ENCODE measurements at regions not wholly inside any gene's neighbourhood (a gene's known extent, or its start where the extent isn't known, plus 50 kb on each side); places are given as distances from the start of the nearest gene placed in this dataset.
"Not testable (repeated sequence)": the region's sequence is repeated elsewhere in the genome, so short reads cannot be mapped to it uniquely, and the experiment has no call there.

- not testable (repeated sequence) for DNase-seq
These were observed 307.8 kb upstream of the NBPF12 start for GRCh38 chr1:146630302-146630701.

GRCh38 chr1:146618582-146618981, 319.5 kb upstream of the NBPF12 start:
- DNase-seq, result not testable (repeated sequence)

- not testable (repeated sequence) for DNase-seq
These were observed 333.4 kb upstream of the NBPF12 start for GRCh38 chr1:146604681-146605080.

GRCh38 chr1:146600720-146601307, 337.3 kb upstream of the NBPF12 start:
- DNase-seq, result not testable (repeated sequence)

- DNase-seq, result not testable (repeated sequence)
These were observed 338.2 kb upstream of the NBPF12 start for GRCh38 chr1:146599906-146600305.

GRCh38 chr1:146581229-146581628, 352.4 kb upstream of the NOTCH2NLA start:
- not testable (repeated sequence) for DNase-seq

- DNase-seq, result not testable (repeated sequence)
These were observed 338.7 kb upstream of the NOTCH2NLA start for GRCh38 chr1:146567541-146567940.

- not testable (repeated sequence) for DNase-seq
These were observed 329.2 kb upstream of the NOTCH2NLA start for GRCh38 chr1:146558032-146558431.

GRCh38 chr1:146556405-146556804, 327.6 kb upstream of the NOTCH2NLA start:
- not testable (repeated sequence) for DNase-seq

GRCh38 chr1:146552414-146552813, 323.6 kb upstream of the NOTCH2NLA start:
- not testable (repeated sequence) for DNase-seq

GRCh38 chr1:146548684-146549083, 319.9 kb upstream of the NOTCH2NLA start:
- DNase-seq, result not testable (repeated sequence)

- not testable (repeated sequence) for DNase-seq
These were observed 317.4 kb upstream of the NOTCH2NLA start for GRCh38 chr1:146546189-146546588.

GRCh38 chr1:146537775-146538373, 309.1 kb upstream of the NOTCH2NLA start:
- DNase-seq, result not testable (repeated sequence)

GRCh38 chr1:146536028-146536427, 307.2 kb upstream of the NOTCH2NLA start:
- not testable (repeated sequence) for DNase-seq

- DNase-seq, result not testable (repeated sequence)
These were observed 306.8 kb upstream of the NOTCH2NLA start for GRCh38 chr1:146535575-146535974.

GRCh38 chr1:146530958-146531357, 302.1 kb upstream of the NOTCH2NLA start:
- DNase-seq, result not testable (repeated sequence)

- not testable (repeated sequence) for DNase-seq
These were observed 294.0 kb upstream of the NOTCH2NLA start for GRCh38 chr1:146522812-146523211.

- DNase-seq, result not testable (repeated sequence)
These were observed 293.5 kb upstream of the NOTCH2NLA start for GRCh38 chr1:146522345-146522744.

GRCh38 chr1:146521804-146522203, 293.0 kb upstream of the NOTCH2NLA start:
- DNase-seq, result not testable (repeated sequence)

- DNase-seq, result not testable (repeated sequence)
These were observed 284.9 kb upstream of the NOTCH2NLA start for GRCh38 chr1:146513754-146514153.

GRCh38 chr1:146511047-146511777, 282.4 kb upstream of the NOTCH2NLA start:
- DNase-seq, result not testable (repeated sequence)

GRCh38 chr1:146510248-146510983, 281.6 kb upstream of the NOTCH2NLA start:
- DNase-seq, result not testable (repeated sequence)

- DNase-seq, result not testable (repeated sequence)
These were observed 275.3 kb upstream of the NOTCH2NLA start for GRCh38 chr1:146504121-146504520.

All from NCI-H146 (cell line).